H9 (cell line): ENCODE measurements at regions not wholly inside any gene's neighbourhood (a gene's known extent, or its start where the extent isn't known, plus 50 kb on each side); places are given as distances from the start of the nearest gene placed in this dataset.

Experiments used
- DNase-seq: peaks from one replicate; pipeline ENCODE4 v3.0.0-alpha.2; 2017
- H2AFZ ChIP-seq: one replicate; pipeline ENCODE4 v1.6.1; 2013; ENCODE audit warnings: mild to moderate bottlenecking, low read length, control low read depth, moderate library complexity
- H2AK5ac ChIP-seq: 2 replicates; pipeline ENCODE4 v1.6.1; 2013; ENCODE audit warnings: low read length, control low read depth, mixed read lengths; ENCODE audit not compliant: insufficient read length
- H2BK120ac ChIP-seq: one replicate; pipeline ENCODE4 v1.6.1; 2013; ENCODE audit warnings: low read depth, mild to moderate bottlenecking, low read length, control low read depth, inconsistent platforms; ENCODE audit not compliant: poor library complexity, severe bottlenecking
- H2BK12ac ChIP-seq: 2 replicates; pipeline ENCODE4 v1.6.1; 2013; ENCODE audit warnings: low read length, control low read depth, mixed read lengths, low read depth; ENCODE audit not compliant: insufficient read length
- H2BK15ac ChIP-seq: 2 replicates; pipeline ENCODE4 v1.6.1; 2013; ENCODE audit warnings: low read depth, low read length, control low read depth
- H2BK20ac ChIP-seq: one replicate; pipeline ENCODE4 v1.6.1; 2013; ENCODE audit warnings: low read depth, mild to moderate bottlenecking, low read length, control low read depth, inconsistent platforms; ENCODE audit not compliant: poor library complexity, severe bottlenecking
- H2BK5ac ChIP-seq: 2 replicates; pipeline ENCODE4 v1.6.1; 2013; ENCODE audit warnings: low read length, control low read depth, mixed read lengths; ENCODE audit not compliant: insufficient read length
- H3K14ac ChIP-seq: 2 replicates; pipeline ENCODE4 v1.6.1; 2013; ENCODE audit warnings: low read length, control low read depth; ENCODE audit not compliant: insufficient read depth
- H3K18ac ChIP-seq: 2 replicates; pipeline ENCODE4 v1.6.1; 2013; ENCODE audit warnings: low read depth, mild to moderate bottlenecking, mixed read lengths, low read length, control low read depth; ENCODE audit not compliant: insufficient read length
- H3K23ac ChIP-seq: 2 replicates; pipeline ENCODE4 v1.6.1; 2013; ENCODE audit warnings: low read length, control low read depth, mixed read lengths, low read depth; ENCODE audit not compliant: insufficient read length
- H3K23me2 ChIP-seq: 2 replicates; pipeline ENCODE4 v1.6.1; 2013; ENCODE audit warnings: low read depth, mild to moderate bottlenecking, mixed read lengths, low read length, control low read depth; ENCODE audit not compliant: insufficient read length, poor library complexity, severe bottlenecking
- H3K27ac ChIP-seq: 2 replicates; pipeline ENCODE4 v1.5.1; 2013; ENCODE audit warnings: low read length, control low read depth, mixed read lengths, low read depth; ENCODE audit not compliant: insufficient read length
- H3K27me3 ChIP-seq: 2 replicates; pipeline ENCODE4 v1.6.1; 2013; ENCODE audit warnings: low read length, control low read depth, inconsistent platforms; ENCODE audit not compliant: insufficient read depth
- H3K4ac ChIP-seq: 2 replicates; pipeline ENCODE4 v1.6.1; 2013; ENCODE audit warnings: low read depth, mild to moderate bottlenecking, control low read depth, inconsistent platforms, low read length, moderate library complexity
- H3K4me1 ChIP-seq: 2 replicates; pipeline ENCODE4 v1.6.1; 2013; ENCODE audit warnings: low read length, control low read depth, inconsistent platforms; ENCODE audit not compliant: insufficient read depth
- H3K4me2 ChIP-seq: 2 replicates; pipeline ENCODE4 v1.6.1; 2013; ENCODE audit warnings: low read length, control low read depth, mixed read lengths; ENCODE audit not compliant: insufficient read length, insufficient read depth
- H3K56ac ChIP-seq: 2 replicates; pipeline ENCODE4 v1.6.1; 2013; ENCODE audit warnings: low read depth, mild to moderate bottlenecking, mixed read lengths, low read length, control low read depth; ENCODE audit not compliant: insufficient read length
- H3K79me1 ChIP-seq: 2 replicates; pipeline ENCODE4 v1.6.1; 2013; ENCODE audit warnings: low read depth, mild to moderate bottlenecking, moderate library complexity, low read length, control low read depth, inconsistent platforms; ENCODE audit not compliant: insufficient read depth, poor library complexity, severe bottlenecking
- H3K79me2 ChIP-seq: 2 replicates; pipeline ENCODE4 v1.6.1; 2013; ENCODE audit warnings: low read length, control low read depth, inconsistent platforms; ENCODE audit not compliant: insufficient read depth
- H3K9ac ChIP-seq: 2 replicates; pipeline ENCODE4 v1.6.1; 2013; ENCODE audit warnings: low read length, control low read depth, mixed read lengths; ENCODE audit not compliant: insufficient read length; ENCODE audit errors: extremely low read depth
- H3K9me3 ChIP-seq: one replicate; pipeline ENCODE4 v1.6.1; 2013; ENCODE audit warnings: low read depth, low read length, inconsistent platforms; ENCODE audit not compliant: control insufficient read depth
- H3T11ph ChIP-seq: one replicate; pipeline ENCODE4 v1.6.1; 2013; ENCODE audit warnings: mild to moderate bottlenecking, low read length, control low read depth, inconsistent platforms
- H4K20me1 ChIP-seq: one replicate; pipeline ENCODE4 v1.6.1; 2013; ENCODE audit not compliant: control insufficient read depth, insufficient read length, insufficient read depth
- H4K5ac ChIP-seq: 2 replicates; pipeline ENCODE4 v1.6.1; 2013; ENCODE audit warnings: low read depth, mild to moderate bottlenecking, mixed read lengths, low read length, control low read depth; ENCODE audit not compliant: insufficient read length
- H4K8ac ChIP-seq: replicated peaks from 2 replicates; pipeline ENCODE4 v1.6.1; 2013; ENCODE audit warnings: low read length, control low read depth, mixed read lengths, low read depth; ENCODE audit not compliant: insufficient read length
- H4K91ac ChIP-seq: 2 replicates; pipeline ENCODE4 v1.6.1; 2013; ENCODE audit warnings: low read depth, mild to moderate bottlenecking, moderate library complexity, mixed read lengths, low read length, control low read depth; ENCODE audit not compliant: insufficient read length
- H3K27ac Mint-ChIP-seq, 3 experiments: 2 replicates in 2 of 3; 3 replicates in 1 of 3; pipeline ENCODE4 v1.8.0; 2020 to 2021; ENCODE audit warnings: mixed read lengths in 3 of 3, mild to moderate bottlenecking in 1 of 3, moderate library complexity in 1 of 3
- H3K27me3 Mint-ChIP-seq: 2 replicates; pipeline ENCODE4 v1.8.0; 2021; ENCODE audit warnings: low read depth, mild to moderate bottlenecking, moderate library complexity, mixed read lengths
- H3K36me3 Mint-ChIP-seq, 3 experiments: 2 replicates in 2 of 3; 3 replicates in 1 of 3; pipeline ENCODE4 v1.8.0; 2020 to 2021; ENCODE audit warnings: low read depth in 3 of 3, mixed read lengths in 3 of 3; ENCODE audit not compliant: insufficient read depth in 1 of 3
- H3K4me1 Mint-ChIP-seq, 2 experiments: 2 replicates each; pipeline ENCODE4 v1.8.0; 2020; ENCODE audit warnings: mixed read lengths in 2 of 2
- H3K4me3 Mint-ChIP-seq, 2 experiments: 2 replicates in 1 of 2; 3 replicates in 1 of 2; pipeline ENCODE4 v1.8.0; 2020 to 2021; ENCODE audit warnings: mild to moderate bottlenecking in 2 of 2, mixed read lengths in 2 of 2, moderate library complexity in 1 of 2
- H3K9me3 Mint-ChIP-seq, 2 experiments: 2 replicates in 1 of 2; 3 replicates in 1 of 2; pipeline ENCODE4 v1.8.0; 2020; ENCODE audit warnings: mild to moderate bottlenecking in 2 of 2, mixed read lengths in 2 of 2, moderate library complexity in 1 of 2
- CTCF ChIP-seq: fragments of 200-600 bp; sonication (generic); conservative IDR thresholded peaks from 3 replicates; pipeline ENCODE4 v1.8.0; 2021; ENCODE audit warnings: antibody characterized with exemption, mild to moderate bottlenecking
- WGBS: extraction: QIAGEN DNeasy Blood & Tissue Kit; methylation state at CpG from one replicate; pipeline ENCODE4 v1.1.7; 2013; ENCODE audit warnings: missing lambda C conversion rate, low lambda C conversion rate, mixed read lengths; ENCODE audit not compliant: insufficient read length; ENCODE audit errors: extremely low coverage; 5-methylcytosine and 5-hydroxymethylcytosine counted together

GRCh38 chr22:22125028-22125578 lies 119.5 kb upstream of the VPREB1 start:
- Histone ChIP-seq H3K18ac (no peak overlapping the region), H3K56ac (no peak overlapping the region), H2BK5ac (no peak overlapping the region), H2BK12ac (no peak overlapping the region), H2BK120ac (no peak overlapping the region), H3K14ac (no peak overlapping the region), H3K23ac (no peak overlapping the region), H4K20me1 (no peaks in the 10 kb centered on the region), H4K91ac (no peak overlapping the region), H3K27me3 (peaks cover 34% of the 10 kb centered on the region; the same call in 1 of the 2 replicates), H4K5ac (no peak overlapping the region), H2BK15ac (no peak overlapping the region), H3K79me2 (no peaks in the 10 kb centered on the region), H3K4me1 (no peaks in the 10 kb centered on the region), H3K9ac (no peak overlapping the region), H3K9me3 (no peaks in the 10 kb centered on the region), H2BK20ac (no peak overlapping the region), H3K4ac (no peak overlapping the region), H3K4me2 (no peak overlapping the region), H3K79me1 (no peaks in the 10 kb centered on the region), H3T11ph (no peak overlapping the region), H4K8ac (no peak overlapping the region), H2AK5ac (no peak overlapping the region), H3K23me2 (no peaks in the 10 kb centered on the region), H3K27ac (no peak overlapping the region), H2AFZ (no peak overlapping the region)
- no peak for TF ChIP-seq CTCF
- Mint-ChIP-seq H3K4me3 (no peak overlapping the region), H3K27me3 (peaks cover 96% of the 10 kb centered on the region), H3K27ac (no peak overlapping the region), H3K9me3 (peaks cover 0 to 3% of the 10 kb centered on the region in 2 experiments; a peak in 1 of 5 replicates), H3K4me1 (peaks cover 8 to 18% of the 10 kb centered on the region in 2 experiments; a peak in 2 of 4 replicates), H3K36me3 (no peaks in the 10 kb centered on the region)
- no peak for DNase-seq
- WGBS = no CpG with 5 or more reads among the region's 19 CpGs
